NCI-H510A treated with DMSO at 0.1 percent for 48 hours (cell line): ENCODE measurements at regions not wholly inside any gene's neighbourhood (a gene's known extent, or its start where the extent isn't known, plus 50 kb on each side); places are given as distances from the start of the nearest gene placed in this dataset.
"Not testable (repeated sequence)": the region's sequence is repeated elsewhere in the genome, so short reads cannot be mapped to it uniquely, and the experiment has no call there.

Source experiments
- DNase-seq: peaks from one replicate; lab custom pipeline; 2025; lab: John Stamatoyannopoulos, UW

GRCh38 chr16:59997706-59998105 is 1263.6 kb upstream of the GOT2 start:
- DNase-seq: no peak

- DNase-seq: no peak
Measured at GRCh38 chr16:59993101-59993500, 1259.0 kb upstream of the GOT2 start.

GRCh38 chr16:59991171-59991570 is 1257.1 kb upstream of the GOT2 start:
- DNase-seq: no peak

- DNase-seq: peak; percentile 87
Measured at GRCh38 chr16:59988591-59988990, 1254.5 kb upstream of the GOT2 start.

GRCh38 chr16:59975953-59976352 is 1241.8 kb upstream of the GOT2 start:
- no peak for DNase-seq

- no peak for DNase-seq
Measured at GRCh38 chr16:59973966-59974365, 1239.8 kb upstream of the GOT2 start.

- no peak for DNase-seq
Measured at GRCh38 chr16:59971264-59971663, 1237.1 kb upstream of the GOT2 start.

- no peak for DNase-seq
Measured at GRCh38 chr16:59964232-59964924, 1230.3 kb upstream of the GOT2 start.

- no peak for DNase-seq
Measured at GRCh38 chr16:59959311-59959710, 1225.2 kb upstream of the GOT2 start.

GRCh38 chr16:59950431-59950830 is 1216.3 kb upstream of the GOT2 start:
- no peak for DNase-seq

GRCh38 chr16:59944041-59944440 is 1209.9 kb upstream of the GOT2 start:
- DNase-seq: not testable (repeated sequence)

- DNase-seq: no peak
Measured at GRCh38 chr16:59941594-59941993, 1207.5 kb upstream of the GOT2 start.

- DNase-seq: no peak
Measured at GRCh38 chr16:59920054-59920453, 1185.9 kb upstream of the GOT2 start.

GRCh38 chr16:59913666-59914065 is 1179.5 kb upstream of the GOT2 start:
- DNase-seq: no peak

GRCh38 chr16:59909262-59909661 is 1175.1 kb upstream of the GOT2 start:
- no peak for DNase-seq

- no peak for DNase-seq
Measured at GRCh38 chr16:59907611-59908010, 1173.5 kb upstream of the GOT2 start.

- DNase-seq: no peak
Measured at GRCh38 chr16:59905606-59906005, 1171.5 kb upstream of the GOT2 start.

- no peak for DNase-seq
Measured at GRCh38 chr16:59905131-59905530, 1171.0 kb upstream of the GOT2 start.

- peak; percentile 2 for DNase-seq
Measured at GRCh38 chr16:59899940-59900339, 1165.8 kb upstream of the GOT2 start.

GRCh38 chr16:59892376-59892775 is 1158.3 kb upstream of the GOT2 start:
- no peak for DNase-seq

GRCh38 chr16:59887856-59888255 is 1153.7 kb upstream of the GOT2 start:
- no peak for DNase-seq

- no peak for DNase-seq
Measured at GRCh38 chr16:59886021-59886420, 1151.9 kb upstream of the GOT2 start.

- DNase-seq: no peak
Measured at GRCh38 chr16:59881376-59881775, 1147.3 kb upstream of the GOT2 start.

GRCh38 chr16:59880611-59881010 is 1146.5 kb upstream of the GOT2 start:
- DNase-seq: no peak
